IMR-90 (cell line): ENCODE measurements at regions not wholly inside any gene's neighbourhood (a gene's known extent, or its start where the extent isn't known, plus 50 kb on each side); places are given as distances from the start of the nearest gene placed in this dataset.

Experiments used
- ATAC-seq: fragments of 200-7000 bp; cut with Tn5 transposase; 2 replicates; pipeline ENCODE4 v1.9.1; 2020; ENCODE audit warnings: low read depth, mild to moderate bottlenecking, moderate library complexity
- BruUV-seq: library from RNA; stranded (reverse); fragments of 400-500 nt; replicated peaks from 2 replicates; lab custom pipeline; 2021; lab: Mats Ljungman, UMichigan
- CTCF ChIA-PET: fragments of 300-600 bp; formaldehyde crosslinking; extraction: SDS; loops from one replicate; lab custom pipeline; 2021; ENCODE audit warnings: antibody characterized with exemption; lab: Yijun Ruan, JAX
- POLR2A ChIA-PET: fragments of 300-600 bp; sonication (Branson Sonifier 250); formaldehyde crosslinking; loops from one replicate; lab custom pipeline; 2022; ENCODE audit warnings: antibody characterized with exemption; ENCODE audit not compliant: unreplicated experiment; lab: Charles Lee
- DNase-seq: peaks from one replicate; pipeline ENCODE4 v3.0.0; 2013
- H2AFZ ChIP-seq: replicated peaks from 2 replicates; pipeline ENCODE3; 2013; ENCODE audit warnings: low read length, mild to moderate bottlenecking; ENCODE audit not compliant: poor library complexity
- H2AK5ac ChIP-seq: 2 replicates; pipeline ENCODE4 v1.6.1; 2013; ENCODE audit warnings: low read depth, low read length, inconsistent platforms
- H2AK9ac ChIP-seq: replicated peaks from 2 replicates; pipeline ENCODE3; 2013; ENCODE audit warnings: mild to moderate bottlenecking, low read depth, low read length, moderate library complexity; ENCODE audit not compliant: poor library complexity
- H2BK120ac ChIP-seq: 2 replicates; pipeline ENCODE4 v1.6.1; 2013; ENCODE audit warnings: low read depth, low read length, inconsistent platforms
- H2BK15ac ChIP-seq: 3 replicates; pipeline ENCODE4 v1.6.1; 2013; ENCODE audit warnings: low read depth, low read length, inconsistent platforms
- H2BK20ac ChIP-seq: 2 replicates; pipeline ENCODE4 v1.6.1; 2013; ENCODE audit warnings: low read depth, mild to moderate bottlenecking, inconsistent platforms, low read length, moderate library complexity
- H2BK5ac ChIP-seq: 2 replicates; pipeline ENCODE4 v1.6.1; 2013; ENCODE audit warnings: mild to moderate bottlenecking, low read depth, low read length, inconsistent platforms; ENCODE audit not compliant: poor library complexity, severe bottlenecking
- H3K14ac ChIP-seq: replicated peaks from 2 replicates; pipeline ENCODE4 v1.6.1; 2013; ENCODE audit warnings: low read depth, low read length, inconsistent platforms
- H3K18ac ChIP-seq: 2 replicates; pipeline ENCODE4 v1.6.1; 2013; ENCODE audit warnings: low read depth, low read length, control low read depth
- H3K23ac ChIP-seq: 2 replicates; pipeline ENCODE4 v1.6.1; 2013; ENCODE audit warnings: low read depth, low read length, inconsistent platforms
- H3K27ac ChIP-seq: 2 replicates; pipeline ENCODE4 v1.5.1; 2013; ENCODE audit warnings: mild to moderate bottlenecking, control low read depth, low read length; ENCODE audit not compliant: insufficient read depth
- H3K27me3 ChIP-seq: 2 replicates; pipeline ENCODE4 v1.6.1; 2013; ENCODE audit warnings: low read length; ENCODE audit not compliant: control insufficient read depth, insufficient read depth
- H3K36me3 ChIP-seq: 2 replicates; pipeline ENCODE4 v1.6.1; 2013; ENCODE audit warnings: low read length, mixed read lengths; ENCODE audit not compliant: control insufficient read depth, insufficient read depth
- H3K4ac ChIP-seq: 2 replicates; pipeline ENCODE4 v1.6.1; 2013; ENCODE audit warnings: low read depth, low read length, inconsistent platforms
- H3K4me1 ChIP-seq: 2 replicates; pipeline ENCODE4 v1.6.1; 2013; ENCODE audit warnings: low read length, mixed read lengths; ENCODE audit not compliant: control insufficient read depth, insufficient read depth
- H3K4me2 ChIP-seq: 2 replicates; pipeline ENCODE4 v1.6.1; 2013; ENCODE audit warnings: low read depth, mild to moderate bottlenecking, control low read depth, low read length, moderate library complexity
- H3K4me3 ChIP-seq: 2 replicates; pipeline ENCODE4 v1.5.1; 2013; ENCODE audit warnings: low read depth, mild to moderate bottlenecking, control low read depth, low read length, moderate library complexity; ENCODE audit not compliant: insufficient read depth
- H3K56ac ChIP-seq: 2 replicates; pipeline ENCODE4 v1.6.1; 2013; ENCODE audit warnings: low read length, inconsistent platforms; ENCODE audit not compliant: insufficient read depth; ENCODE audit errors: extremely low read depth
- H3K79me1 ChIP-seq, 2 experiments: 2 replicates each; pipeline ENCODE4 v1.6.1; 2013; ENCODE audit warnings: low read length in 2 of 2, inconsistent platforms in 1 of 2, low read depth in 1 of 2
- H3K9ac ChIP-seq: 2 replicates; pipeline ENCODE4 v1.6.1; 2013; ENCODE audit warnings: low read depth, low read length, control low read depth
- H3K9me1 ChIP-seq: 2 replicates; pipeline ENCODE4 v1.6.1; 2013; ENCODE audit warnings: low read length, inconsistent platforms; ENCODE audit not compliant: insufficient read depth
- H3K9me3 ChIP-seq: 2 replicates; pipeline ENCODE4 v1.6.1; 2013; ENCODE audit warnings: low read length; ENCODE audit not compliant: control insufficient read depth, insufficient read depth
- H4K20me1 ChIP-seq: 2 replicates; pipeline ENCODE4 v1.6.1; 2013; ENCODE audit warnings: low read length, inconsistent platforms; ENCODE audit not compliant: insufficient read depth
- H4K5ac ChIP-seq: 2 replicates; pipeline ENCODE4 v1.6.1; 2013; ENCODE audit warnings: mild to moderate bottlenecking, low read depth, low read length, control low read depth
- H4K8ac ChIP-seq, 2 experiments: 2 replicates each; pipeline ENCODE4 v1.6.1; 2013; ENCODE audit warnings: low read depth in 2 of 2, low read length in 2 of 2, control low read depth in 1 of 2, inconsistent platforms in 1 of 2
- H4K91ac ChIP-seq: 2 replicates; pipeline ENCODE4 v1.6.1; 2013; ENCODE audit warnings: low read depth, low read length, inconsistent platforms; ENCODE audit not compliant: insufficient read depth
- CHD1 ChIP-seq: IDR thresholded peaks from 2 replicates; pipeline ENCODE4 v1.6.1; 2012; ENCODE audit warnings: low read depth, low read length, improper control_type of control experiment
- CTCF ChIP-seq: conservative IDR thresholded peaks from 2 replicates; pipeline ENCODE4 v1.5.1; 2012; ENCODE audit warnings: mild to moderate bottlenecking, low read depth, low read length, improper control_type of control experiment
- MAFK ChIP-seq: IDR thresholded peaks from 2 replicates; pipeline ENCODE4 v1.6.1; 2012; ENCODE audit warnings: low read depth, low read length, improper control_type of control experiment
- WGBS, 2 experiments: methylation state at CpG; one replicate each; pipeline versions ENCODE4 v1.1.5 to v1.1.7; 2013; ENCODE audit warnings: missing lambda C conversion rate in 2 of 2; ENCODE audit not compliant: insufficient read length in 1 of 2; ENCODE audit errors: extremely low coverage in 2 of 2; 5-methylcytosine and 5-hydroxymethylcytosine counted together
- dilution Hi-C: fragments of 300-500 bp; cut with HindIII; formaldehyde crosslinking; loops from one replicate; pipeline ENCODE4 v1.14.3; 2018; ENCODE audit warnings: low sequenced_read_pairs; ENCODE audit not compliant: unreplicated experiment
- in situ Hi-C: fragments of 300-500 bp; cut with MboI; formaldehyde crosslinking; loops from 3 replicates; pipeline ENCODE4 v1.14.3; 2019; ENCODE audit warnings: low sequenced_read_pairs, inconsistent platforms, mixed read lengths
- intact Hi-C: fragments of 100-400 bp; cut with micrococcal nuclease; formaldehyde crosslinking; loops from 2 replicates; pipeline ENCODE4 v1.10.0; 2022

GRCh38 chr2:57399057-57399456, 647.5 kb upstream of the VRK2 start:
- no TSS peak for BruUV-seq
- dilution Hi-C loops, result no loop called here
- POLR2A ChIA-PET, result no interaction called here

More at GRCh38 chr2:57399057-57399456, 647.5 kb upstream of the VRK2 start:
- no peak overlapping the region for H2BK20ac ChIP-seq
- H2BK15ac ChIP-seq, result no peak overlapping the region
- no peak overlapping the region for H3K4me2 ChIP-seq
- in situ Hi-C loops (no loop called here), intact Hi-C loops (no loop called here)
- H4K20me1 ChIP-seq, result no peaks in the 10 kb centered on the region
- no peak overlapping the region for H3K27ac ChIP-seq
- TF ChIP-seq MAFK (peak; percentile 80), CTCF (no peak), CHD1 (no peak)
- no peaks in the 10 kb centered on the region for H3K36me3 ChIP-seq
- H3K18ac ChIP-seq, result no peak overlapping the region
- H4K5ac ChIP-seq, result no peak overlapping the region
- no peak overlapping the region for H3K4ac ChIP-seq
- no peak overlapping the region for H3K56ac ChIP-seq
- H3K9me1 ChIP-seq, result no peaks in the 10 kb centered on the region
- H2AFZ ChIP-seq, result no peak overlapping the region
- no peak overlapping the region for H3K4me3 ChIP-seq
- H3K9me3 ChIP-seq, result peaks cover 26% of the 10 kb centered on the region
- no peak overlapping the region for H2BK120ac ChIP-seq
- ATAC-seq (no peak), DNase-seq (no peak)
- no peaks in the 10 kb centered on the region for H3K79me1 ChIP-seq
- H4K91ac ChIP-seq, result no peak overlapping the region
- no peaks in the 10 kb centered on the region for H3K4me1 ChIP-seq
- no peak overlapping the region for H2AK5ac ChIP-seq
- WGBS, 2 experiments, result no CpG with 5 or more reads among the region's 5 CpGs
- no peak overlapping the region for H3K14ac ChIP-seq
- H2BK5ac ChIP-seq, result no peak overlapping the region
- no peak overlapping the region for H3K9ac ChIP-seq
- no peaks in the 10 kb centered on the region for H3K27me3 ChIP-seq
- CTCF ChIA-PET, result no interaction called here
- H4K8ac ChIP-seq, result no peak overlapping the region
- H3K23ac ChIP-seq, result no peak overlapping the region
- no peak overlapping the region for H2AK9ac ChIP-seq
